A673 (cell line): ENCODE measurements at regions not wholly inside any gene's neighbourhood (a gene's known extent, or its start where the extent isn't known, plus 50 kb on each side); places are given as distances from the start of the nearest gene placed in this dataset.

Experiments
- BruUV-seq: library from RNA; stranded (reverse); fragments of 400-500 nt; replicated peaks from 2 replicates; lab custom pipeline; 2021; lab: Mats Ljungman, UMichigan
- CTCF ChIA-PET: fragments of 300-600 bp; sonication (Branson Sonifier 250); formaldehyde crosslinking; loops from one replicate; lab custom pipeline; 2022; ENCODE audit warnings: antibody characterized with exemption; lab: Charles Lee
- POLR2A ChIA-PET: fragments of 300-600 bp; sonication (Branson Sonifier 250); formaldehyde crosslinking; loops from one replicate; lab custom pipeline; 2022; ENCODE audit warnings: antibody characterized with exemption; ENCODE audit not compliant: low non-redundant PET; lab: Charles Lee
- DNase-seq: peaks from one replicate; pipeline ENCODE4 v3.0.0-alpha.2; 2015; ENCODE audit warnings: low spot score
- H3K27ac ChIP-seq: fragments of 200-600 bp; sonication (generic); 2 replicates; pipeline ENCODE4 v1.5.1; 2016; ENCODE audit warnings: mixed run types, low read depth, mild to moderate bottlenecking, mixed read lengths, antibody characterized with exemption, low read length; ENCODE audit not compliant: poor library complexity, severe bottlenecking
- H3K27me3 ChIP-seq: fragments of 200-600 bp; sonication (generic); replicated peaks from 2 replicates; pipeline ENCODE4 v1.6.1; 2017; ENCODE audit warnings: mixed run types, low read depth, mild to moderate bottlenecking, mixed read lengths, antibody characterized with exemption, low read length; ENCODE audit not compliant: insufficient read depth, poor library complexity
- H3K36me3 ChIP-seq: fragments of 200-600 bp; sonication (generic); 2 replicates; pipeline ENCODE4 v1.6.1; 2016; ENCODE audit warnings: mixed run types, mild to moderate bottlenecking, mixed read lengths, antibody characterized with exemption, low read length; ENCODE audit not compliant: insufficient read depth, poor library complexity, severe bottlenecking
- H3K4me1 ChIP-seq: fragments of 200-600 bp; sonication (generic); 2 replicates; pipeline ENCODE4 v1.6.1; 2017; ENCODE audit warnings: mixed run types, mild to moderate bottlenecking, mixed read lengths, antibody characterized with exemption, low read length; ENCODE audit not compliant: insufficient read depth, poor library complexity, severe bottlenecking
- H3K4me3 ChIP-seq: fragments of 200-600 bp; sonication (generic); 2 replicates; pipeline ENCODE4 v1.5.1; 2016; ENCODE audit warnings: low read depth, mixed run types, mild to moderate bottlenecking, mixed read lengths, low read length; ENCODE audit not compliant: poor library complexity, severe bottlenecking
- H3K9me3 ChIP-seq: fragments of 200-600 bp; sonication (generic); 2 replicates; pipeline ENCODE4 v1.6.1; 2016; ENCODE audit warnings: mixed run types, low read depth, mild to moderate bottlenecking, mixed read lengths, antibody characterized with exemption, low read length; ENCODE audit not compliant: poor library complexity, severe bottlenecking
- EZH2 ChIP-seq: fragments of 200-600 bp; sonication (generic); IDR thresholded peaks from 2 replicates; pipeline ENCODE4 v1.6.1; 2017; ENCODE audit warnings: borderline replicate concordance, low read depth, mild to moderate bottlenecking, mixed read lengths, antibody characterized with exemption, low read length; ENCODE audit not compliant: poor library complexity, severe bottlenecking
- intact Hi-C: fragments of 100-400 bp; cut with micrococcal nuclease; formaldehyde crosslinking; loops from one replicate; pipeline ENCODE4 v1.10.0; 2022; ENCODE audit not compliant: unreplicated experiment
- TF ChIP-seq, protein P1 (sequence below): fragments of 300-800, 200-600 bp; sonication (generic); conservative IDR thresholded peaks from 2 replicates; pipeline ENCODE4 v1.5.1; 2017; ENCODE audit warnings: low read depth, mild to moderate bottlenecking, antibody characterized with exemption, low read length, moderate library complexity, mixed read lengths

DNA sequence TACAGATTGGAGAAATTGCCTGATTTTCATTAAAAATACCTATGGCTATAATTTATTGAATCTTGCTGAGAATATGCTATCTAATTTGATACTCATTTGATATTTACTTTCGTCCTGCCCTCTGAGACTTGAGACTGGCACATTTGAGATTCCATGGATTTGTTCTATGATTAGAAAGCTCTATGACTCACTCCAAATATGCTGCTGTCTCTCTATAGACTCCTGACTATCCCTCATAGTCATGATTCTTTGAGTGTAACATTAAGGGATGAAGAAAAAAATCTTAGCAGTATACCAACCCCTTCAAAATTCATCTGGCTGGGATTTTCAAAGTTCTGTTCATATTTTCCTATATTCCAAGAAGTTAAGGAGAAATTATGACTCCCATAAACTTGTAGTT is 191.9 kb downstream of the LRIG3 start:
- no peak overlapping the region for H3K27ac ChIP-seq
- H3K27me3 ChIP-seq = no peaks in the 10 kb centered on the region
- no TSS peak for BruUV-seq
- ChIA-PET CTCF (no interaction called here), POLR2A (no interaction called here)
- no peak for TF ChIP-seq EZH2
- TF ChIP-seq, protein P1, sequence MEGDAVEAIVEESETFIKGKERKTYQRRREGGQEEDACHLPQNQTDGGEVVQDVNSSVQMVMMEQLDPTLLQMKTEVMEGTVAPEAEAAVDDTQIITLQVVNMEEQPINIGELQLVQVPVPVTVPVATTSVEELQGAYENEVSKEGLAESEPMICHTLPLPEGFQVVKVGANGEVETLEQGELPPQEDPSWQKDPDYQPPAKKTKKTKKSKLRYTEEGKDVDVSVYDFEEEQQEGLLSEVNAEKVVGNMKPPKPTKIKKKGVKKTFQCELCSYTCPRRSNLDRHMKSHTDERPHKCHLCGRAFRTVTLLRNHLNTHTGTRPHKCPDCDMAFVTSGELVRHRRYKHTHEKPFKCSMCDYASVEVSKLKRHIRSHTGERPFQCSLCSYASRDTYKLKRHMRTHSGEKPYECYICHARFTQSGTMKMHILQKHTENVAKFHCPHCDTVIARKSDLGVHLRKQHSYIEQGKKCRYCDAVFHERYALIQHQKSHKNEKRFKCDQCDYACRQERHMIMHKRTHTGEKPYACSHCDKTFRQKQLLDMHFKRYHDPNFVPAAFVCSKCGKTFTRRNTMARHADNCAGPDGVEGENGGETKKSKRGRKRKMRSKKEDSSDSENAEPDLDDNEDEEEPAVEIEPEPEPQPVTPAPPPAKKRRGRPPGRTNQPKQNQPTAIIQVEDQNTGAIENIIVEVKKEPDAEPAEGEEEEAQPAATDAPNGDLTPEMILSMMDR = no peak
- H3K4me3 ChIP-seq = no peak overlapping the region
- intact Hi-C loops = no loop called here
- no peaks in the 10 kb centered on the region for H3K9me3 ChIP-seq
- H3K36me3 ChIP-seq = no peaks in the 10 kb centered on the region
- H3K4me1 ChIP-seq = peaks cover 4% of the 10 kb centered on the region
- DNase-seq = no peak

DNA sequence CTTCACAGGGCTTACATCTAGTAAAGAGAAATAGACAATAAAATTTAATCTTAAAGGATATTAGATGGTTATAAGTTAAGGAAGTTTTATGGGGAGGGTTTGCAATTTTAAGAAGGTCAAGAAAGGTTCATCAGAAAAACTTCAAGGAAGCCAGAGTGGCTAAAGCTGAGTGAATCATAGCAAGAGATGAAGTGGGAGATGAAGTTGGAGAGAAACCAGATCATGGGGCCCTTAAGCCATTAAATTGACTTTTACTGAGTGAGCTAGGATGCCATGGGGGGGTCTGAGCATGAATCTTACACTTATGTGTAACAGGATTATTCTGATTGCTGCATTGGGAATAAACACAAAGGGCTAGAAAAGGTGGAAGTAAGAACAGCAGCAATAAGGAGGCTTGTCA is 189.2 kb downstream of the LRIG3 start:
- no peak overlapping the region for H3K4me3 ChIP-seq
- TF ChIP-seq, protein P1 = no peak
- TF ChIP-seq EZH2 = no peak
- H3K9me3 ChIP-seq = no peaks in the 10 kb centered on the region
- DNase-seq = no peak
- peaks cover 4% of the 10 kb centered on the region for H3K4me1 ChIP-seq
- H3K27ac ChIP-seq = no peak overlapping the region
- no TSS peak for BruUV-seq
- POLR2A ChIA-PET = no interaction called here
- H3K36me3 ChIP-seq = no peaks in the 10 kb centered on the region
- intact Hi-C loops = no loop called here
- no peaks in the 10 kb centered on the region for H3K27me3 ChIP-seq
- CTCF ChIA-PET = no interaction called here

DNA sequence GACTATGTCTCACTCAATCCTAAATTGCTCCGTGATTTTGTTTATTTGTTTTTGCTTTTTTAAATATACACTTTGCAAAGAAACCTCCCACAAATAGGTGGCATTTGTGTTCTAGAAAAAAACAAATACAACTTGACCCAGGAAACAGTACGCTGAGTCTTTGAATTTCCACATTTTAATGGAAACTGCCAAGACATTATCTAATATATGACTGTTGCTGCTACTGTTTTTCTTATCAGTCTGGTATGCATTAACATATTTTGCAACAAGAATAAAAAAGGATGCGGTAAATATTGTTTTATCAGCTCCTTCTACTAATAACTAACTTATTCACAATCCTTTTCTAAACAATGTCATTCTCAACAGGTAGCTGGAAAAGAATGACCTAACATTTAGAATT is 187.4 kb downstream of the LRIG3 start:
- Histone ChIP-seq H3K27me3 (no peaks in the 10 kb centered on the region), H3K4me1 (no peaks in the 10 kb centered on the region), H3K9me3 (no peaks in the 10 kb centered on the region), H3K27ac (no peak overlapping the region), H3K4me3 (no peak overlapping the region), H3K36me3 (no peaks in the 10 kb centered on the region)
- intact Hi-C loops = no loop called here
- DNase-seq = no peak
- TF ChIP-seq, protein P1 = no peak
- TF ChIP-seq EZH2 = no peak
- ChIA-PET POLR2A (no interaction called here), CTCF (no interaction called here)
- no TSS peak for BruUV-seq
